H9 (cell line): ENCODE measurements at regions not wholly inside any gene's neighbourhood (a gene's known extent, or its start where the extent isn't known, plus 50 kb on each side); places are given as distances from the start of the nearest gene placed in this dataset.

ENCODE experiments used
- DNase-seq: peaks from one replicate; pipeline ENCODE4 v3.0.0-alpha.2; 2017
- H2AFZ ChIP-seq: one replicate; pipeline ENCODE4 v1.6.1; 2013; ENCODE audit warnings: mild to moderate bottlenecking, low read length, control low read depth, moderate library complexity
- H2AK5ac ChIP-seq: 2 replicates; pipeline ENCODE4 v1.6.1; 2013; ENCODE audit warnings: low read length, control low read depth, mixed read lengths; ENCODE audit not compliant: insufficient read length
- H2BK120ac ChIP-seq: one replicate; pipeline ENCODE4 v1.6.1; 2013; ENCODE audit warnings: low read depth, mild to moderate bottlenecking, low read length, control low read depth, inconsistent platforms; ENCODE audit not compliant: poor library complexity, severe bottlenecking
- H2BK12ac ChIP-seq: 2 replicates; pipeline ENCODE4 v1.6.1; 2013; ENCODE audit warnings: low read length, control low read depth, mixed read lengths, low read depth; ENCODE audit not compliant: insufficient read length
- H2BK15ac ChIP-seq: 2 replicates; pipeline ENCODE4 v1.6.1; 2013; ENCODE audit warnings: low read depth, low read length, control low read depth
- H2BK20ac ChIP-seq: one replicate; pipeline ENCODE4 v1.6.1; 2013; ENCODE audit warnings: low read depth, mild to moderate bottlenecking, low read length, control low read depth, inconsistent platforms; ENCODE audit not compliant: poor library complexity, severe bottlenecking
- H2BK5ac ChIP-seq: 2 replicates; pipeline ENCODE4 v1.6.1; 2013; ENCODE audit warnings: low read length, control low read depth, mixed read lengths; ENCODE audit not compliant: insufficient read length
- H3K14ac ChIP-seq: 2 replicates; pipeline ENCODE4 v1.6.1; 2013; ENCODE audit warnings: low read length, control low read depth; ENCODE audit not compliant: insufficient read depth
- H3K18ac ChIP-seq: 2 replicates; pipeline ENCODE4 v1.6.1; 2013; ENCODE audit warnings: low read depth, mild to moderate bottlenecking, mixed read lengths, low read length, control low read depth; ENCODE audit not compliant: insufficient read length
- H3K23ac ChIP-seq: 2 replicates; pipeline ENCODE4 v1.6.1; 2013; ENCODE audit warnings: low read length, control low read depth, mixed read lengths, low read depth; ENCODE audit not compliant: insufficient read length
- H3K23me2 ChIP-seq: 2 replicates; pipeline ENCODE4 v1.6.1; 2013; ENCODE audit warnings: low read depth, mild to moderate bottlenecking, mixed read lengths, low read length, control low read depth; ENCODE audit not compliant: insufficient read length, poor library complexity, severe bottlenecking
- H3K27ac ChIP-seq: 2 replicates; pipeline ENCODE4 v1.5.1; 2013; ENCODE audit warnings: low read length, control low read depth, mixed read lengths, low read depth; ENCODE audit not compliant: insufficient read length
- H3K27me3 ChIP-seq: 2 replicates; pipeline ENCODE4 v1.6.1; 2013; ENCODE audit warnings: low read length, control low read depth, inconsistent platforms; ENCODE audit not compliant: insufficient read depth
- H3K4ac ChIP-seq: 2 replicates; pipeline ENCODE4 v1.6.1; 2013; ENCODE audit warnings: low read depth, mild to moderate bottlenecking, control low read depth, inconsistent platforms, low read length, moderate library complexity
- H3K4me1 ChIP-seq: 2 replicates; pipeline ENCODE4 v1.6.1; 2013; ENCODE audit warnings: low read length, control low read depth, inconsistent platforms; ENCODE audit not compliant: insufficient read depth
- H3K4me2 ChIP-seq: 2 replicates; pipeline ENCODE4 v1.6.1; 2013; ENCODE audit warnings: low read length, control low read depth, mixed read lengths; ENCODE audit not compliant: insufficient read length, insufficient read depth
- H3K56ac ChIP-seq: 2 replicates; pipeline ENCODE4 v1.6.1; 2013; ENCODE audit warnings: low read depth, mild to moderate bottlenecking, mixed read lengths, low read length, control low read depth; ENCODE audit not compliant: insufficient read length
- H3K79me1 ChIP-seq: 2 replicates; pipeline ENCODE4 v1.6.1; 2013; ENCODE audit warnings: low read depth, mild to moderate bottlenecking, moderate library complexity, low read length, control low read depth, inconsistent platforms; ENCODE audit not compliant: insufficient read depth, poor library complexity, severe bottlenecking
- H3K79me2 ChIP-seq: 2 replicates; pipeline ENCODE4 v1.6.1; 2013; ENCODE audit warnings: low read length, control low read depth, inconsistent platforms; ENCODE audit not compliant: insufficient read depth
- H3K9ac ChIP-seq: 2 replicates; pipeline ENCODE4 v1.6.1; 2013; ENCODE audit warnings: low read length, control low read depth, mixed read lengths; ENCODE audit not compliant: insufficient read length; ENCODE audit errors: extremely low read depth
- H3K9me3 ChIP-seq: one replicate; pipeline ENCODE4 v1.6.1; 2013; ENCODE audit warnings: low read depth, low read length, inconsistent platforms; ENCODE audit not compliant: control insufficient read depth
- H3T11ph ChIP-seq: one replicate; pipeline ENCODE4 v1.6.1; 2013; ENCODE audit warnings: mild to moderate bottlenecking, low read length, control low read depth, inconsistent platforms
- H4K20me1 ChIP-seq: one replicate; pipeline ENCODE4 v1.6.1; 2013; ENCODE audit not compliant: control insufficient read depth, insufficient read length, insufficient read depth
- H4K5ac ChIP-seq: 2 replicates; pipeline ENCODE4 v1.6.1; 2013; ENCODE audit warnings: low read depth, mild to moderate bottlenecking, mixed read lengths, low read length, control low read depth; ENCODE audit not compliant: insufficient read length
- H4K8ac ChIP-seq: replicated peaks from 2 replicates; pipeline ENCODE4 v1.6.1; 2013; ENCODE audit warnings: low read length, control low read depth, mixed read lengths, low read depth; ENCODE audit not compliant: insufficient read length
- H4K91ac ChIP-seq: 2 replicates; pipeline ENCODE4 v1.6.1; 2013; ENCODE audit warnings: low read depth, mild to moderate bottlenecking, moderate library complexity, mixed read lengths, low read length, control low read depth; ENCODE audit not compliant: insufficient read length
- H3K27ac Mint-ChIP-seq, 3 experiments: 2 replicates in 2 of 3; 3 replicates in 1 of 3; pipeline ENCODE4 v1.8.0; 2020 to 2021; ENCODE audit warnings: mixed read lengths in 3 of 3, mild to moderate bottlenecking in 1 of 3, moderate library complexity in 1 of 3
- H3K27me3 Mint-ChIP-seq: 2 replicates; pipeline ENCODE4 v1.8.0; 2021; ENCODE audit warnings: low read depth, mild to moderate bottlenecking, moderate library complexity, mixed read lengths
- H3K36me3 Mint-ChIP-seq, 3 experiments: 2 replicates in 2 of 3; 3 replicates in 1 of 3; pipeline ENCODE4 v1.8.0; 2020 to 2021; ENCODE audit warnings: low read depth in 3 of 3, mixed read lengths in 3 of 3; ENCODE audit not compliant: insufficient read depth in 1 of 3
- H3K4me1 Mint-ChIP-seq, 2 experiments: 2 replicates each; pipeline ENCODE4 v1.8.0; 2020; ENCODE audit warnings: mixed read lengths in 2 of 2
- H3K4me3 Mint-ChIP-seq, 2 experiments: 2 replicates in 1 of 2; 3 replicates in 1 of 2; pipeline ENCODE4 v1.8.0; 2020 to 2021; ENCODE audit warnings: mild to moderate bottlenecking in 2 of 2, mixed read lengths in 2 of 2, moderate library complexity in 1 of 2
- H3K9me3 Mint-ChIP-seq, 2 experiments: 2 replicates in 1 of 2; 3 replicates in 1 of 2; pipeline ENCODE4 v1.8.0; 2020; ENCODE audit warnings: mild to moderate bottlenecking in 2 of 2, mixed read lengths in 2 of 2, moderate library complexity in 1 of 2
- WGBS: extraction: QIAGEN DNeasy Blood & Tissue Kit; methylation state at CpG from one replicate; pipeline ENCODE4 v1.1.7; 2013; ENCODE audit warnings: missing lambda C conversion rate, low lambda C conversion rate, mixed read lengths; ENCODE audit not compliant: insufficient read length; ENCODE audit errors: extremely low coverage; 5-methylcytosine and 5-hydroxymethylcytosine counted together
- TF ChIP-seq, protein P1 (sequence below): fragments of 200-600 bp; sonication (generic); conservative IDR thresholded peaks from 3 replicates; pipeline ENCODE4 v1.8.0; 2021; ENCODE audit warnings: antibody characterized with exemption, mild to moderate bottlenecking

DNA sequence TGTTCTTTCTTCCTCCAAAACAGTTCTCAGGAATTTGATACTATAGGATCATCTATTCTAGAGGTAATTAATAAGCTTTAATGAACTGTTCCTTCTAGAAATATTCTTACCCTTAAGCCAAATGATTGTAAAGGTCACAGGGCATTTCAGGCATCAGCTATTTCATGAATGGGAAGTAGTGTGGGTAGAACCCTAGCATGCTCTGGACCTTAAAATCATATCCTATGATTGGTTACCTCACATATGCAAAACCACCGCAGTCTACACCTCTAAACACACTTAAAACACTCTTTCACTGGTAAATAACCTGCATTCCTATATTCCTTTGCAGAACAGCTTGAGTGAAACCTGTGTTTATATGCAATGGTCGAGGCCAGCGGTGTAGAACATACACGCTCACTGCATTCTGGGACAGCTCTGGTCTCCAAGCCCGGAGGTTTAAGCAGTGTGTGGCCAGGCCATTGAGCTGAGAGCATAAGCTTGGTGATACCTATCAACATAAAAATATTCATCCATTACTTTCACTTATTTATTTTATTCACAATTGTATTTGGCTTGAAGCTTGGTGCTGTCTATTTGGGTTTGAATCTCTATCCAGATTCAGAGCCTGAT lies 87.7 kb upstream of the RASGRP1 start:
- Mint-ChIP-seq H3K4me3 (no peak overlapping the region), H3K27ac (no peak overlapping the region), H3K9me3 (no peaks in the 10 kb centered on the region), H3K27me3 (no peaks in the 10 kb centered on the region), H3K4me1 (peaks cover 13 to 21% of the 10 kb centered on the region in 2 experiments), H3K36me3 (no peaks in the 10 kb centered on the region)
- Histone ChIP-seq H2AFZ (no peak overlapping the region), H2BK15ac (no peak overlapping the region), H3K27me3 (no peaks in the 10 kb centered on the region), H2BK5ac (no peak overlapping the region), H2BK120ac (no peak overlapping the region), H3K9me3 (no peaks in the 10 kb centered on the region), H3K4me2 (no peak overlapping the region), H3T11ph (no peak overlapping the region), H2AK5ac (no peak overlapping the region), H4K91ac (no peak overlapping the region), H2BK20ac (no peak overlapping the region), H3K79me1 (no peaks in the 10 kb centered on the region), H2BK12ac (no peak overlapping the region), H3K9ac (no peak overlapping the region), H3K23me2 (no peaks in the 10 kb centered on the region), H3K79me2 (no peaks in the 10 kb centered on the region), H3K14ac (no peak overlapping the region), H3K23ac (no peak overlapping the region), H3K18ac (no peak overlapping the region), H3K56ac (no peak overlapping the region), H3K27ac (no peak overlapping the region), H4K20me1 (no peaks in the 10 kb centered on the region), H4K8ac (no peak overlapping the region), H4K5ac (no peak overlapping the region), H3K4me1 (no peaks in the 10 kb centered on the region; the same call in 1 of the 2 replicates), H3K4ac (no peak overlapping the region)
- DNase-seq: no peak
- TF ChIP-seq, protein P1, sequence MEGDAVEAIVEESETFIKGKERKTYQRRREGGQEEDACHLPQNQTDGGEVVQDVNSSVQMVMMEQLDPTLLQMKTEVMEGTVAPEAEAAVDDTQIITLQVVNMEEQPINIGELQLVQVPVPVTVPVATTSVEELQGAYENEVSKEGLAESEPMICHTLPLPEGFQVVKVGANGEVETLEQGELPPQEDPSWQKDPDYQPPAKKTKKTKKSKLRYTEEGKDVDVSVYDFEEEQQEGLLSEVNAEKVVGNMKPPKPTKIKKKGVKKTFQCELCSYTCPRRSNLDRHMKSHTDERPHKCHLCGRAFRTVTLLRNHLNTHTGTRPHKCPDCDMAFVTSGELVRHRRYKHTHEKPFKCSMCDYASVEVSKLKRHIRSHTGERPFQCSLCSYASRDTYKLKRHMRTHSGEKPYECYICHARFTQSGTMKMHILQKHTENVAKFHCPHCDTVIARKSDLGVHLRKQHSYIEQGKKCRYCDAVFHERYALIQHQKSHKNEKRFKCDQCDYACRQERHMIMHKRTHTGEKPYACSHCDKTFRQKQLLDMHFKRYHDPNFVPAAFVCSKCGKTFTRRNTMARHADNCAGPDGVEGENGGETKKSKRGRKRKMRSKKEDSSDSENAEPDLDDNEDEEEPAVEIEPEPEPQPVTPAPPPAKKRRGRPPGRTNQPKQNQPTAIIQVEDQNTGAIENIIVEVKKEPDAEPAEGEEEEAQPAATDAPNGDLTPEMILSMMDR: no peak
- no CpG with 5 or more reads among the region's 5 CpGs for WGBS
